ENCODE measurements at regions not wholly inside any gene's neighbourhood (a gene's known extent, or its start where the extent isn't known, plus 50 kb on each side); places are given as distances from the start of the nearest gene placed in this dataset.

DNA sequence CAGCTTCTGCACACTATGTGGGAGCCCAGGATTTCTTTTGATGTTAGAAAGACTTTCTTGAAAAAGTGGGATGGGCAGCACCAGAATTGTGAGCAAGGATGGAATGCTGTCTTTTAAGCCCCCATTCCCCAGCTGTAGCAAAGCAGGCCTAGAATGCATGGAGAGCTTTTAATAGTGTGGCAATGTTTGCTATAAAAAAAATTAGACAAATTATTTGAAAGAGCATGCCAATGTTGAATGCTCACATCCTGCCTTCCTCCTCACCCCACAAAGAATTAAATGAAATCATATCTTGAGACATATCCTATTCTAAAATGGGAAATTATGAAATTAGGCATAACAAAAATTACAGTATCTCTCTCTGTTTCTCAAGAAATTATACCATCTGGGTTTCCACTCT is 154.7 kb downstream of the C11orf91 start:
- ATAC-seq (ENCODE audit: low FRiP score in 2 of 2) = no peak
- no peak for DNase-seq
- H3K4me3 ChIP-seq = no peak overlapping the region
- no peaks in the 10 kb centered on the region for H3K9me3 ChIP-seq
- H3K36me3 ChIP-seq = no peaks in the 10 kb centered on the region
- H3K27ac ChIP-seq = no peak overlapping the region
- no peaks in the 10 kb centered on the region for H3K4me1 ChIP-seq
- H3K27me3 ChIP-seq = no peaks in the 10 kb centered on the region
- TF ChIP-seq POLR2AphosphoS5 (IDR thresholded peaks at IDR 0.05) (no peak), EP300 (IDR thresholded peaks at IDR 0.05) (no peak), POLR2A (IDR thresholded peaks at IDR 0.05) (no peak)
- TF ChIP-seq, protein P1, sequence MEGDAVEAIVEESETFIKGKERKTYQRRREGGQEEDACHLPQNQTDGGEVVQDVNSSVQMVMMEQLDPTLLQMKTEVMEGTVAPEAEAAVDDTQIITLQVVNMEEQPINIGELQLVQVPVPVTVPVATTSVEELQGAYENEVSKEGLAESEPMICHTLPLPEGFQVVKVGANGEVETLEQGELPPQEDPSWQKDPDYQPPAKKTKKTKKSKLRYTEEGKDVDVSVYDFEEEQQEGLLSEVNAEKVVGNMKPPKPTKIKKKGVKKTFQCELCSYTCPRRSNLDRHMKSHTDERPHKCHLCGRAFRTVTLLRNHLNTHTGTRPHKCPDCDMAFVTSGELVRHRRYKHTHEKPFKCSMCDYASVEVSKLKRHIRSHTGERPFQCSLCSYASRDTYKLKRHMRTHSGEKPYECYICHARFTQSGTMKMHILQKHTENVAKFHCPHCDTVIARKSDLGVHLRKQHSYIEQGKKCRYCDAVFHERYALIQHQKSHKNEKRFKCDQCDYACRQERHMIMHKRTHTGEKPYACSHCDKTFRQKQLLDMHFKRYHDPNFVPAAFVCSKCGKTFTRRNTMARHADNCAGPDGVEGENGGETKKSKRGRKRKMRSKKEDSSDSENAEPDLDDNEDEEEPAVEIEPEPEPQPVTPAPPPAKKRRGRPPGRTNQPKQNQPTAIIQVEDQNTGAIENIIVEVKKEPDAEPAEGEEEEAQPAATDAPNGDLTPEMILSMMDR (IDR thresholded peaks at IDR 0.05) = no peak

DNA sequence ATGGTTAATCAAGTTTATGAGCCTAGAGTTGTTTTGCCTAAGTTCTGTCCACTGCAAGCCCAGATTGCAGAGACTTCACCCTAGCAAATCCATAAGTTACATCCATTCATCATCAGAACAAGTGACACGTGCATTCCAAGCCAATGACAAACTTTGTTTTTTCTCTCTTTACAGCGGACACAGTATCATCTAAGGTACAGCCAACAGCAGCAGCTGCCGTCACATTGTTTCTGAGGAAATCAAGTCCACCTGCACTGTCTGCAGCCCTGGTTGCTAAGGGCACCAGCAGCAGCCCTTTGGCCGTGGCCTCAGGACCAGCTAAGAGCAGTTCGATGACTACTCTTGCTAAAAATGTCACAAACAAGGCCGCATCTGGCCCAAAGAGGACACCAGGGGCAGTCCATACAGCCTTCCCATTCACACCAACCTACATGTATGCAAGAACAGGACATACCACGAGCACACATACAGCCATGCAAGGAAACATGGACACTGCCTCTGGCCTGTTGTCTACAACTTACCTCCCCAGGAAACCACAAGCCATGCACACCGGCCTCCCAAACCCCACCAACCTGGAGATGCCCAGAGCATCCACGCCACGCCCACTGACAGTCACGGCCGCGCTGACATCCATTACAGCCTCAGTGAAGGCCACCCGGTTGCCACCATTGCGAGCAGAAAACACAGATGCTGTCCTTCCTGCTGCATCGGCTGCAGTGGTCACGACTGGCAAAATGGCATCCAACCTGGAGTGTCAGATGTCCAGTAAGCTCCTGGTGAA is 155.8 kb downstream of the C11orf91 start:
- peak in 1 of 2 donors; percentile 40 for DNase-seq
- WGBS, 2 donors = 92 to 94% methylated on average over 13 to 17 of the region's 17 CpGs
- TF ChIP-seq POLR2A (IDR thresholded peaks at IDR 0.05) (no peak), POLR2AphosphoS5 (IDR thresholded peaks at IDR 0.05) (no peak), EP300 (IDR thresholded peaks at IDR 0.05) (no peak)
- TF ChIP-seq, protein P1 (IDR thresholded peaks at IDR 0.05) = no peak
- Histone ChIP-seq H3K9me3 (no peaks in the 10 kb centered on the region), H3K27me3 (no peaks in the 10 kb centered on the region), H3K27ac (no peak overlapping the region), H3K4me1 (no peaks in the 10 kb centered on the region), H3K4me3 (no peak overlapping the region), H3K36me3 (no peaks in the 10 kb centered on the region)
- ATAC-seq (ENCODE audit: low FRiP score in 2 of 2) = no peak

DNA sequence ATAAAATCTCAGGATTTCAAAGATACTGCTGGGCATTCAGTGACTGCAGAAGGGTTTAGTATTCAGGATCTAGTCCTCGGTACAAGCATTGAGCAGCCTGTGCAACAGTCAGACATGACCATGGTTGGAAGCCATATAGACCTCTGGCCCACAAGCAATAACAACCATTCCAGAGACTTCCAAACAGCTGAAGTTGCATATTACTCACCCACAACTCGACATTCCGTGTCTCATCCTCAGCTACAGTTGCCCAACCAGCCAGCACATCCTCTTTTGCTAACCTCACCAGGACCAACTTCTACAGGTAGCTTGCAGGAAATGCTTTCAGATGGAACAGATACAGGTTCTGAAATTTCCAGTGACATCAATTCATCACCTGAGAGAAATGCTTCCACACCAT is 156.8 kb downstream of the C11orf91 start:
- H3K27ac ChIP-seq = no peak overlapping the region
- TF ChIP-seq EP300 (IDR thresholded peaks at IDR 0.05) = no peak
- no peaks in the 10 kb centered on the region for H3K27me3 ChIP-seq
- WGBS, 2 donors = 54 to 81% methylated on average over 3 of the region's 3 CpGs
- no peak overlapping the region for H3K4me3 ChIP-seq
- ATAC-seq (ENCODE audit: low FRiP score in 2 of 2) = no peak
- no peak for DNase-seq
- H3K36me3 ChIP-seq = no peaks in the 10 kb centered on the region
- H3K4me1 ChIP-seq = no peaks in the 10 kb centered on the region
- no peaks in the 10 kb centered on the region for H3K9me3 ChIP-seq

DNA sequence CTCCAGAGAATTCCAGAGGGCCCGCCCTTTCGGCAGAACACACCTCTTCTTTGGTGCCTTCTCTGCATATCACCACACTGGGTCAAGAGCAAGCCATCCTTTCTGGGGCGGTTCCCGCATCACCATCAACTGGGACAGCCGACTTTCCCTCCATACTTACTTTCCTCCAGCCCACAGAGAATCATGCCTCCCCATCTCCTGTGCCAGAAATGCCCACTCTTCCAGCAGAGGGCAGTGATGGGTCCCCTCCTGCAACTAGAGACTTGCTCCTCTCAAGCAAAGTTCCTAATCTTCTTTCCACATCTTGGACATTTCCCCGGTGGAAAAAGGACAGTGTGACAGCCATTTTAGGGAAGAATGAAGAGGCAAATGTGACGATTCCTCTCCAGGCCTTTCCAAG is 157.7 kb downstream of the C11orf91 start:
- ATAC-seq (ENCODE audit: low FRiP score in 2 of 2) (peak; percentile 64 to 67), DNase-seq (peak in 1 of 2 donors; percentile 46)
- H3K4me1 ChIP-seq = no peaks in the 10 kb centered on the region
- H3K9me3 ChIP-seq = no peaks in the 10 kb centered on the region
- WGBS, 2 donors = 60 to 66% methylated on average over 7 of the region's 7 CpGs
- TF ChIP-seq, protein P1 (IDR thresholded peaks at IDR 0.05) = peak; percentile 24 to 65 (median 54)
- TF ChIP-seq POLR2AphosphoS5 (IDR thresholded peaks at IDR 0.05) = no peak
- H3K27me3 ChIP-seq = no peaks in the 10 kb centered on the region
- H3K36me3 ChIP-seq = no peaks in the 10 kb centered on the region
- no peak overlapping the region for H3K27ac ChIP-seq
- no peak overlapping the region for H3K4me3 ChIP-seq

DNA sequence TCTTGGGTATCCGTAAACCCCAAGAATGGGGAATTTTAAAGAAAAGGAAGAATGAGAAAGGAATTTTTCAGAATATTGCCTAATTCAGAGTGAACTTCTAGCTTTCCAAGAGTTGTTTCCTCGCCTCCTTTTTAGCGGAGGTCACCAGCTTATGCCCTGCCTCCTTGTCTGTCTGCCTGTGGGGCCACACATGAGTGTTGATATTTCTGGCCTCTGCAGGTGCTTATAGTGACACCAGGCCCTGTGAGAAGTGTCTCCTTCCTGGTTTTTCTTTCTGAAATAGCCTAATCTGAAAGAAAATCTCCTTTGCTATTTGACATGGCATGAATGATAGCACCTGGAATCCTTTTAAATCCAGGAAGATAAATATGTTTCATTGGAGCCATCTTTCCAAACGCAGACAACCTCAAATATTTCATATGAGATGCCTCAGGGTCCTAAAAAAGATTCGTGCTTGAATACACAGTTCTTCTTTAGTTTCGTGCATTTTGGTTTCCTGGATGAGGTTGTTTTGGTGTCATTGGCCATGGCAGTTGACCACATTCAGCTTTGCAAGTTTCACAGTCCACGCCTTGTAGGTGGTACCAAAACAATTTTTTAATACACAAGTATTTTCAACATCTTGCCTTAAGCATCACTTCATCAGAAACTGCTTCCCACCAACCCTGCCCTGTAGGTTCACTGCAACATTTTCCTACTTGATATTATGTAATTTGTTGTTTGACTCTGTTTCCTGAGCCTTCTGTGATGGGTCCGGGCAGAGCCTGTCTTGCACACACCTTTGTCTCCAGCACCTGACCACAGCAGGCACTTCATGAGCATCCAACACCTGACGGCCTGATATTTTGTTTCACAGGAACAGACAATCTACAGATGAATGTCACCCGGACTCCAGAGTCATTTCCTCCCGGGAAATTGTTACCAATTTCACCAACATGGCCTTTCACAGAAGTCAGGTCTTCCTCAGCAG is 159.4 kb downstream of the C11orf91 start:
- H3K27me3 ChIP-seq = no peaks in the 10 kb centered on the region
- H3K4me3 ChIP-seq = no peak overlapping the region
- ATAC-seq (ENCODE audit: low FRiP score in 2 of 2) = no peak
- WGBS, 2 donors = 71 to 73% methylated on average over 11 of the region's 11 CpGs
- H3K27ac ChIP-seq = no peak overlapping the region
- H3K4me1 ChIP-seq = no peaks in the 10 kb centered on the region
- TF ChIP-seq, protein P1 (IDR thresholded peaks at IDR 0.05) = no peak
- TF ChIP-seq POLR2A (IDR thresholded peaks at IDR 0.05) (no peak), POLR2AphosphoS5 (IDR thresholded peaks at IDR 0.05) (no peak), EP300 (IDR thresholded peaks at IDR 0.05) (no peak)
- no peaks in the 10 kb centered on the region for H3K36me3 ChIP-seq
- no peak for DNase-seq
- H3K9me3 ChIP-seq = no peaks in the 10 kb centered on the region
